Astrocyte (in vitro differentiated cells and primary cell): ENCODE measurements at regions not wholly inside any gene's neighbourhood (a gene's known extent, or its start where the extent isn't known, plus 50 kb on each side); places are given as distances from the start of the nearest gene placed in this dataset.

Experiments
- EZH2 ChIP-seq: IDR thresholded peaks from 2 replicates; pipeline ENCODE4 v1.6.1; 2012; ENCODE audit warnings: mild to moderate bottlenecking, low read length, inconsistent platforms; ENCODE audit not compliant: insufficient read depth
- TF ChIP-seq, protein P1 (sequence below): IDR thresholded peaks from 2 replicates; pipeline ENCODE4 v1.5.1; 2011; ENCODE audit warnings: low read depth, mild to moderate bottlenecking, inconsistent platforms, low read length, moderate library complexity; ENCODE audit not compliant: insufficient read depth

GRCh38 chr12:28795311-28795710 is 353.8 kb upstream of the FAR2 start:
- TF ChIP-seq EZH2 = no peak
- TF ChIP-seq, protein P1, sequence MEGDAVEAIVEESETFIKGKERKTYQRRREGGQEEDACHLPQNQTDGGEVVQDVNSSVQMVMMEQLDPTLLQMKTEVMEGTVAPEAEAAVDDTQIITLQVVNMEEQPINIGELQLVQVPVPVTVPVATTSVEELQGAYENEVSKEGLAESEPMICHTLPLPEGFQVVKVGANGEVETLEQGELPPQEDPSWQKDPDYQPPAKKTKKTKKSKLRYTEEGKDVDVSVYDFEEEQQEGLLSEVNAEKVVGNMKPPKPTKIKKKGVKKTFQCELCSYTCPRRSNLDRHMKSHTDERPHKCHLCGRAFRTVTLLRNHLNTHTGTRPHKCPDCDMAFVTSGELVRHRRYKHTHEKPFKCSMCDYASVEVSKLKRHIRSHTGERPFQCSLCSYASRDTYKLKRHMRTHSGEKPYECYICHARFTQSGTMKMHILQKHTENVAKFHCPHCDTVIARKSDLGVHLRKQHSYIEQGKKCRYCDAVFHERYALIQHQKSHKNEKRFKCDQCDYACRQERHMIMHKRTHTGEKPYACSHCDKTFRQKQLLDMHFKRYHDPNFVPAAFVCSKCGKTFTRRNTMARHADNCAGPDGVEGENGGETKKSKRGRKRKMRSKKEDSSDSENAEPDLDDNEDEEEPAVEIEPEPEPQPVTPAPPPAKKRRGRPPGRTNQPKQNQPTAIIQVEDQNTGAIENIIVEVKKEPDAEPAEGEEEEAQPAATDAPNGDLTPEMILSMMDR = no peak
